HPDE6-E6E7 (cell line): ENCODE measurements at regions not wholly inside any gene's neighbourhood (a gene's known extent, or its start where the extent isn't known, plus 50 kb on each side); places are given as distances from the start of the nearest gene placed in this dataset.
A peak's percentile ranks its signal among the peaks of the same experiment; 100 is the strongest.

ENCODE experiments used
- DNase-seq: peaks from one replicate; pipeline ENCODE4 v3.0.0; 2011; ENCODE audit warnings: missing footprints; ENCODE audit errors: extremely low spot score

DNA sequence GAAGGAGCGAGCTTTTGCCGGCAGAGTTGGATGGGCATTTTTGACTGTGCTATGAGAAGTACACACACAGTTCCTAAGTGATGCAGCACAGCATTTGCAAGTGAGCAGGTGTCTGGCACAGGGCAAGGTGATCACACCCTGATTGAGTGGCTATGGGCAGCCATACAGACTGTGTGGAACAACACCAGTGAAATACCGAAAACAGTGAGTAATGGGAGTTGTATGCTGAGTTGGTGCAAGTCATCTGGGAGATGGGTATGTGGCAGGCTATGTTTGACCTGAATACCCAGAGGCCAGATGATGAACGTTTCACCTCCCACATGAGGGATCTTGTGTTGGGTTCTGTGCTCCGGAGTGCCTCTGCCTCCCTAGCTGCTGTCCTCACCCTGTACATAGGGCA lies 53.5 kb upstream of the TIPARP start:
- DNase-seq, result no peak

DNA sequence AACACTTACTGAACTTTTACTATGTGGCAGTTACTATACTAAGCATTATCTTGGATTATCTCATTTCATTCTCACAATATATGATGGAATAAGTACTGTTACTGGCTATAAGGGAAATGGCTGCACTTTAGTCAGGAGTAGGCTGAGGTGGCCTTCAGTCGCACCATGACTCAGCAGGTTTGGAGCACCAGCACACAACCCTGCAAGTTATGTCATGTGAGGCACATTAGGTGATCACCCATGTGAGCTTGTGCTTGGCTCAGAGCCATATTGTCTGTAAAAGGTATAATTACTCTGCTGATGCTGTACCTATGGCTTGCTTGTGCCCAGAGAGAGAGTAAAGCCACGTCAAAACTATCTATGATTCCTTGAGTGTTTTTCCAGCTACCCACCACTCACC lies 54.1 kb upstream of the TIPARP start:
- no peak for DNase-seq

DNA sequence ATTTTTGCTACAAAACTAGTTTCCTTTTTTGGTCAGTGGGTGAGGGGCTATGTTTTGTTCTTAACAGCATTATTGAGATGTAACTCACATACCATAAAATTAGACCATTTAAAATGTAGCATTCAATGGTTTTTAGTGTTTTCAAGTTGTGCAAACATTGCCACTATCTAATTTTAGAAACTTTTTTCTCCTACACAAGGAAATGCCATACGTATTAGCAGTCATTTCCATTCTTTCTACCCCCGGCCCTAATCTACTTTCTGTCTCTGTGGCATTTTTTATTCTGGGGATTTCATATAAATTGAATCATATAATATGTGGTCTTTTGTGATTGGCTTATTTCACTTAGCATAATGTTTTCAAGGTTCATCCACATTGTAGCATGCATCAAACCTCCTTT lies 55.0 kb upstream of the TIPARP start:
- no peak for DNase-seq

DNA sequence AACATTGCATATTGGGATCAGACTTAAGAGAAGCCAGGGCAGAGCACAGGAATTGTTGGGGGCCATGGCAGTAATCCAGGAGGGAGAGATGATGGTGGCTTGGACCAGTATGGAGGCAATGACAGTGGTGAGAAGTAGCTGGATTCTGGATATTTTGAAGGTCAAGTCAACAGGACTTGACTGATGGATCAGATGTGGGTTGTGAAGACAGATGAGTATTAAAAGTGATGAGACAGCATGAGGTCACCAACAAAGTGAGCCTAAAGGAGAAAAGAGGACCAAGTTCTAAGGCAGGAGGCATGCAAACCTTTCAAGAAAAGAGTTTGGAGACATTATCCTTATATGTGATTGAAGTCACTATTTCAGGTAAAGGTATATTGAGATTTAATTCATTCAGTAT lies 56.6 kb upstream of the TIPARP start:
- DNase-seq, result no peak

DNA sequence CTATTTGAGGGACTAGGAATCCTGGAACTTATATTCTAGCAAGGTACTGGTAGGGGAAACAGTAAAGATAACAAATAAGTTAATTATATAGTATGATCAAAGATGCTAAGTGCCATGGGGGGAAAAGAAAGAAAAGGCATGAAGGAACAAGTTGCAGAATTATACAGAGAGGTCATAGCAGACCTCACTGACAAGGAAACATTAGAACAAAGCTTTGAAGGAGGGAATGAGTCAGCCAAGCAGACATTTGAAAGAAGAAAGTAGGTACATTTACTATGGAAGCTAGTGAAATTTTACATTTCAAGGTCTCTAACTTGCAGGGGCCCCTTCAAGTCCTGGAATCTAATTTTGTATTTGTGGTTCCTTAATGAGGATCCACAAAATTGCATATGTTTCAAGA lies 57.2 kb upstream of the TIPARP start:
- no peak for DNase-seq

DNA sequence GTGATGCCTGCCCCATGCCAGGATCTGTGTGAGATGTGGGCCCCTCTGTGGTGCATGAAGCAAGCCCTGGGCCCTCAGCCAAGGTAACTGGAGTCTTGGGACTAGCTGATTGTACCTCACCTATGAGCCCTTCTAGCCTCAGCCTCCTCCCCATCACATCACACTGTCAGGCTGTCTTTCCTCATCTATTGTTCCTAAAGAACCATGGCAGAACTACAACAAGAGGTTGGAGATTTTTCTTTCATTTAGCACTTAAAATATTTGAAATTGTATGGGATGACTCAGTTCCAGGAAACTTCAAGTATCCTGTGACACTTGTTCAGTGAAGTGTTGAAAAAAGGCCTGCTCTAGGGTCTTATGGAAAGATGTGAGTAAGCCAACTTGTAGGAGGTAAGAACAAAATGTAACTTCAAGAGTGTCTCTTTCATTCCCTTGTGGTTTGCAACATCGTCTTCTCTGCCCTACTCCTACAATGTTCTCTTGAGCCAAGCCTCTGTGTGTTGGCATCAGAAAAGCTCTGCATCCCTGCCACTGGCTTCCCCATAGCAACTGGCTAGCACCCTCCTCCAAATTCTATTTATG lies 58.7 kb upstream of the TIPARP start:
- no peak for DNase-seq

DNA sequence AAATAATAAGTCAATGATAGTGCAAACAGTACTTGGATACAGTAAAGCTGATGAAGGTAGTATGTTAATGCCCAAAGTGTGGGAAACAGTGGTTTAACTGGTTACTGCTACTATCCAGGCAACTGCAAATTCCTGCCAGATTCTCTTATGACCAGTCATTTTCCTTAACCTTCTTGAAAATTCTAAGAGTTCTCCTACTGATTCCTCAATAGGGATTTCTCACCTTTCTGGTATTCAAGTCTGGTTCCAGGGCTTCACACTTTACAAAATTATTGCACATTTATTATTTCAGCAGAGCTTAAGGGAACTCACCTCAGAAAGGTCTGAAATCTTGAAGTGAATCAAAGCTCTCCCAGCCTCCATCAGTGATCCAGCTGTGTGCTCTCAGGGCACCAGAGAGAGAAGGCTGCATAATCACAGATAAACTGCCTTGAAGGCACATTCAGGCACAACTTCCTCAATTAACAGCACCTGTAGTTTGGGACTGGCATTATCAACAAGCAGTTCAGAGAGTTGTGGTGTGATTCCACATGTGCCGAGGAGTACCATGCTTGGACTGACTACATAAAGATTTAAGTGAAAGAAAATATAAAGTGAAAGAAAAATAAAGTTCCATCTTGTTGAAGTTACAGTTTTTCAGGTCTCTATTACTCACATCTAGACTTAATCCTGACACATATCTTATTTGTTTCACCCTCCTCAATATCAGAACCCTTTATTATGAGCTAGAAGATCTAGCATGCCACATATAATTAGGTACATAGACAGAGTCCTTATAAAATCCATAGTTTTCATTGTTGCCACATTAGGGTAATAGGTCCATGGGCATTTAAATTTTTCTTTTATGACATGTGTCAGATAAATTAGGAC lies 59.5 kb upstream of the TIPARP start:
- no peak for DNase-seq

DNA sequence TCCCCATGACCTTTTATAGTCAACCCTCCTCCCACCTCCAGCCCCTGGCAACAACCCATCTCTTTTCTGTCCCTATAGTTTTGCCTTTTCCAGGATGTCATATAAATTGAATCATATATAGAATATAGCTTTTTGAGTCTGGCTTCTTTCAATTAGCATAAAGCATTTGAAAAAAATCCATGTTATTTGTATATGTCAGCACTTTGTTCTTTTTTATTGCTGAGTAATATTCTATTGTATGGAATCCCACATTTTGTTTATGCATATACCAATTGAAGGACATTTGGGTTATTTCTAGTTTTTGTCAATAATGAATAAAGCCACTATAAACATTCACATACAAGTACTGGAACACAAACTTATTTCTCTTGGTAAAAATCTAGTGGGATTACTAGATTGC lies 58.0 kb upstream of the SSR3 start:
- no peak for DNase-seq

DNA sequence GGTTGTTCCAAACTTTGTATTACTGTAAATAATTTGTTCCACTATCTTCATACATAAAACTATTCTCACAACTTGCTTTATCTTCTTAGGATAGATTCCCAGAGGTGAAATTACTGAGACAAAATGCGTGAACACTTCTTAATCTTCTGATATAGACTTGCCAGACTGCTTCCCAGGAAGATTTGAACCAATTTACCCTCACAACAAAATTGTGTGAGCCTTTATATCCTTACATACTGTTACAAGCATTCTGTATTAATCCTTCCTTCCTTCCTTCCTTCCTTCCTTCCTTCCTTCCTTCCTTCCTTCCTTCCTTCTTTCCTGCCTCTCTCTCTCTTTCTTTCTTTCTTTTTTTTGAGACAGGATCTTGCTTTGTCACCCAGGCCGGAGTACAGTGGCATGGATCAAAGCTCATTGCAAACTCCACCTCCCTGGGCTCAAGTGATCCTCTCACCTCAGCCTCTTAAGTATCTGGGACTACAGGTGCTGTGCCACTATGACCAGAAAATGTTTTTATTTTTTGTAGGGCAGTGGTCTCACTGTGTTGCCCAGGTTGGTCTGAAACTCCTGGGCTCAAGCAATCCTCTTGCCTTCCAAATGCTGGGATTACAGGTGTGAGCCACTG lies 57.1 kb upstream of the SSR3 start:
- DNase-seq, result no peak

DNA sequence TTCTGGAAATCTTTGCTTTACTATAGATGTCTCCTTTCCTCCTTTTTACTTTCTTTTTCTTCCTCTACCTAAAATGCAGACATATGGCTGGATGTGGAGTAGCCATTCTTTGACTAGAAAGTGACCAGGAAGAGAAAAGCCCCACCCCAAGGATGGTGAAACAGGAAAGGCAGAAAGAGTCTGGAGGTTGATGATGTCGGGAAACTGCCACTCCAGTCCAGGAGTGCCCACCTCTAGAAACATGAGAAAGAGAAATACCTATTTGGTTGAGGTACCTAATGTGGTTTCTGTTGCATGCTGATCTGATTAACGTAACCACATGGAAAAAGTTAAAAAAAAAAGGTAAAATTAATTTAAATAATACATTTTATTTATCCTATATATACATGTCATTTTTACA lies 55.2 kb upstream of the SSR3 start:
- no peak for DNase-seq

DNA sequence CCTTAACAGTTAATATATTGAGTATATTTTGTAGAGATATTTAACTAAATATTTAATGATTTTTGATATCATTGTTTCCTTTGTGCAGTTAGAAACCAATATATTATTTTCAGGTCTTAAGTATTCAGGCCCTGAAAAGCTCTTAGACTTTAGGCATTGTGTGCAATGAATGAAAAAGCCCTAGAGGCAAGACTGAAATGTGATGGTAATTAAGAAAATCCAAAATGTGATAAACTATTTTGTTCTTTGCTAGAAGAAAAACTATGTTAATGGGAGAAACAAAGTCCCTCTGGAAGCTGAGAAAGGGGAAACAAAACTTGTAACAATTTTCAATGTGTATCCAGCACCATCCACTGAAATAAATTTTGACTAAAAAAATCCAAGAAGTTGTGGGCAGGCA lies 54.6 kb upstream of the SSR3 start:
- DNase-seq, result no peak

DNA sequence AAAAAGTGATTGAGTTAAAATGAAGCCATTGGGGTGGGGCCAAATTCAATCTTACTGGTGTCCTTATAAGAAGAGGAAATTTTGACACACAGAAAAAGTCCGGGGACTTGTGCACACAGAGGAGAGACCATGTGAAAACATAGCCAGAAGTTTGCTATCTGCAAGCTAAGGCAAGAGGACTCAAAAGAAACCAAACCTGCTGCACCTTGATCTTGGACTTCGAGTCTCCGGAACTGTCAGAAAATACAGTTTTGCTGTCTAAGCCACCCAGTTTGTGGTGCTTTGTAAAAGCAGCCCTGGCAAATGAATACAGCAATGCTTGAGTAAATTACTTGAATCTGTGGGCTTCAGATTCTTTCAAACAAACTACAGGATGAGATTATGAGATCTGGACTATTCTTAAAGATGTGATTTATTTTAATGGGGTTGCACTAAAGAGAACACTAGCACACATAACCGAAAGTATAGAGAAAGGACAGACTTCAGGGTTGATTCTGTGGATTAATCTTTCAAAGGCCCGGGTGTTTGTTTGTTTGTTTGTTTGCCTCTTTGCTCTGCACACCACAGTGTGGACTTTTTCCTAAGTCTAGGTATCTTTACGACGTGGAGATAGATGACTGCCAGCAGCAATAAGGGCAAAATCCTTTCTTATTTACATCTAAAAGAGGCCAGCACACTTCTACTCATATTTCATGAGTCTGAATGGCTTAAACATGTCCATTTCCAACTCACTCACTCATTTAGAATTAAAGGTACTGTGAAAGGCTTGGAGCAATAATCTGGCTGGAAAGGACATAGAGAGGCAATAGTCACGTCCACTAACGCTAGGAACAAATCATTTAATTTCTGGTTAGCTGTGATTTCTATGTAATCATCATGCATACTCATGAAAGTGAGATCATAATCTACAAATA lies 53.9 kb upstream of the SSR3 start:
- DNase-seq, result no peak

DNA sequence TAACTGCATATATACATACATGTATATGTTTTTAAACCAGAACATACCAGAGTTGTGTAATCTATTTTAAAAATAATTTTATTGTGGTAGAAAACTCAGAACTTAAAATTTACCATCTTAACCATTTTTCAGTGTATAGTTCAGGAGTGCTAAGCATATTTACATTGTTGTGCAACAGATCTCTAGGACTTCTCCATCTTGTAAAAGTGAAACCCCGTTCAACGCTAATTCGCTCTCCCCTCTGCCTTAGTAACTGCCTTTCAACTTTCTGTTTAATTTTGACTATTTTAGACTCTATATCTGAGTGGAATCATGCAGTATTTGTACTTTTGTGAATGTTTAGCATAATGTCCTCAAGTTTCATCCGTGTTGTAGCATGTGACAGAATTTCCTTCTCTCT lies 51.8 kb upstream of the SSR3 start:
- no peak for DNase-seq

DNA sequence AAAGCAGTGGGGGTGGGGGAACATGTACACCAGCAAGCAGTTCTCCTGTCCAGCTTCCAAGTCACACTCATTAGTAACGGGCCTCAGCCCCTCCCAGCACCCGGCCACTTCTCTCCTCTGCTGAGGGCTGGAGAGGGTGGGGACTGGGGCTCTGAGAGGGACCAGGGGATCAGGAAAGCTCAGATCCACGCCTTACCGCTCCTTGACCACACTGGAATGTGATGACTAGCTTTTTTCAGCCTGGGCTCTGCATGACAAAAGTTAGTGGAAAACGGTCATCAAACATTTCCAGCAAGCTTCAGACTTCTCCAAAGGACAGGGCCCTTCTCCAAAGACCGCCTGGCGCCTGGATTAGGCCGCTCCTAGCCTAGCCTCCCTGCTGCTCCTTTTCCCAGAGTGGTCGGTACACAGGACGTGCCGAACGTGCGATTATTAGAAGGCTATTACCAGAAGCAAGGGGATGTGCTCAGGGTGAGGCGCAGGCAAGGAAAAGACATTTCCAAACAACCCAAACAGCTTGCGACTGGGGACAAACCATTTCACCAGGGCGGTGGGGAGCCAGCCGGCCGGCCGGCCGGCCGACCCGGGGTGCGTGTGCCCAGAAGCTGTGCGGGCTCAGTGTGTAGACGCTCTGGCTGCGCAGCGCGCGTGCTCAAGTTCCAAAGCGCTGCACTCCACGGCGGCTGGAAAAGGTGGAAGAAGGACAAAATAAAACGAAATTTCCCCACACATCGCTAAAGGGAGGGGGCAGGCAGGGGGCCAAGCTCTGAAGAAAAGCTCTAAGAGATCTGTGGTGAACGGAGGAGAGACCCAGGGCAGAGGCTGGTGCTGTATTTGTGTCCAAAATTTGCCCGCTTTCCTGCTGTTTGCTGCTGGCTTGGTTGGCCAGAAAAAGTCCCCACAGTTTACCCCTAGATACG lies 51.0 kb upstream of the SSR3 start:
- peak; percentile 40 for DNase-seq

DNA sequence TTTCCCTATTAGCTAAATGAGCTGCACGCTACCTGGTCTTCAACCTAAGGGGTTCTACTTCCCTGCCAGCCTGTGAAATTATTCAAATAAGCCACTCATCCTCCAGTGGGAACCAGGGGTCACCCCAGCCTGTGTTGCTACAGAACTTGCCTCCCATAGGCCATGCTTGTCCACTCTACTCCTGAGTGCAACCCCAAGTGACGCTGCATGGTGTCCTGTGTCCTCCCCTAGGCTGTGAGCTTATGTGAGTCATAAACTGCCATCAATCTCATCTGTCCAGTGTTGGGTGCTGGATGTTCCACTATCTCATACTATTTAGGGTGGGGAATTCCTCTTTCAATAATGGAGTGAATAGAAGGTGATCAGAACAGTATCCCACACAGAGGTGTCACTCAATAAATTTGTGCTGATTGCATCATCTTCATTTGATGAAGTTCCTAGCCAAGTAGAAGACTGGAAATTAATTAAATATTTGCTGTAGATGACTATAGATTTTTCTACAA lies 49.8 kb upstream of the SSR3 start:
- no peak for DNase-seq
